Adrenal gland (tissue), 9 donors: ENCODE measurements at regions not wholly inside any gene's neighbourhood (a gene's known extent, or its start where the extent isn't known, plus 50 kb on each side); places are given as distances from the start of the nearest gene placed in this dataset.
"Not testable (repeated sequence)": the region's sequence is repeated elsewhere in the genome, so short reads cannot be mapped to it uniquely, and the experiment has no call there.

Source experiments
- DNase-seq, 7 donors: peaks; one replicate each; pipeline ENCODE4 v3.0.0-alpha.2; 2019 to 2020
- H3K27ac ChIP-seq, 5 donors: fragments of 200-600 bp; sonication (generic) in 4 of 5; 1 replicate in 3 of 5; 2 replicates in 2 of 5; pipeline versions ENCODE4 v1.5.1 to v1.8.0; 2016 to 2020; ENCODE audit warnings: mild to moderate bottlenecking in 1 of 5
- H3K27me3 ChIP-seq: fragments of 200-600 bp; 2 replicates; pipeline ENCODE4 v1.8.0; 2021
- H3K36me3 ChIP-seq, 2 donors: fragments of 200-600 bp; replicated peaks in 1 of 2; 1 replicate in 1 of 2; 2 replicates in 1 of 2; pipeline versions ENCODE4 v1.5.1 to v1.8.0; 2018 to 2022
- H3K4me1 ChIP-seq, 2 donors: fragments of 200-600 bp; replicated peaks in 1 of 2; 1 replicate in 1 of 2; 2 replicates in 1 of 2; pipeline versions ENCODE4 v1.5.1 to v1.8.0; 2018 to 2021
- H3K4me3 ChIP-seq, 4 donors: fragments of 200-600 bp; sonication (generic) in 3 of 4; one replicate each; pipeline ENCODE4 v1.5.1; 2016 to 2018
- H3K9me3 ChIP-seq, 3 donors: fragments of 200-600 bp; sonication (generic) in 1 of 3; replicated peaks in 1 of 3; 1 replicate in 2 of 3; 2 replicates in 1 of 3; pipeline versions ENCODE4 v1.5.1 to v1.8.0; 2016 to 2021
- CTCF ChIP-seq, 6 experiments: fragments of 450-650 bp in 4 of 6; fragments of 200-600 bp in 2 of 6; sonication (generic) in 1 of 6; IDR thresholded peaks; 1 replicate in 5 of 6; 2 replicates in 1 of 6; pipeline versions ENCODE4 v1.5.1 to v1.8.0; 2016 to 2021; ENCODE audit warnings: antibody characterized with exemption in 6 of 6, mild to moderate bottlenecking in 2 of 6, moderate library complexity in 1 of 6
- POLR2A ChIP-seq, 2 donors: fragments of 450-650 bp; IDR thresholded peaks; one replicate each; pipeline ENCODE4 v1.6.1; 2017; ENCODE audit warnings: antibody characterized with exemption in 2 of 2, mild to moderate bottlenecking in 2 of 2, moderate library complexity in 1 of 2
- WGBS, 4 donors: extraction: QIAGEN DNeasy Blood & Tissue Kit in 2 of 4; methylation state at CpG; one replicate each; pipeline versions ENCODE4 v1.1.5 to v1.1.7; 2013 to 2017; 5-methylcytosine and 5-hydroxymethylcytosine counted together
- intact Hi-C, 2 donors: fragments of 100-400 bp; cut with DNase I; formaldehyde crosslinking; loops; one replicate each; pipeline versions ENCODE4 v1.14.1 to v1.15.0; 2022 to 2023
- donor health status: healthy with polysubstance abuse.
- donor health status: Bipolar disorder and iron deficiency.
- donor health status: DM: yes; HTN: yes; CAD: no.
- donor health status: DM: no; HTN: no; CAD: no.
- donor health status: DM: no; HTN: no; CAD: no.

GRCh38 chr3:87835236-87835635, 223.6 kb downstream of the CGGBP1 start:
- 84 to 89% (median 87%) methylated on average over 4 of the region's 4 CpGs for WGBS, 4 donors
- TF ChIP-seq CTCF (IDR thresholded peaks at IDR 0.05), result no peak
- intact Hi-C loops, result no loop called here
- DNase-seq, result no peak
- no peaks in the 10 kb centered on the region for H3K27me3 ChIP-seq
- no peak overlapping the region for H3K27ac ChIP-seq
- H3K9me3 ChIP-seq, result no peaks in the 10 kb centered on the region
- no peaks in the 10 kb centered on the region for H3K4me1 ChIP-seq
- H3K36me3 ChIP-seq, result no peaks in the 10 kb centered on the region
- H3K4me3 ChIP-seq, result no peak overlapping the region

- no peak overlapping the region for H3K27ac ChIP-seq
- H3K4me3 ChIP-seq, result no peak overlapping the region
- intact Hi-C loops, result no loop called here
- no peaks in the 10 kb centered on the region for H3K4me1 ChIP-seq
- no peaks in the 10 kb centered on the region for H3K9me3 ChIP-seq
- no peak for TF ChIP-seq POLR2A (IDR thresholded peaks at IDR 0.05)
- no peaks in the 10 kb centered on the region for H3K36me3 ChIP-seq
- WGBS, 4 donors, result 59 to 72% (median 66%) methylated on average over 2 of the region's 2 CpGs
- no peak for DNase-seq
- H3K27me3 ChIP-seq, result no peaks in the 10 kb centered on the region
These were observed 224.5 kb downstream of the CGGBP1 start for GRCh38 chr3:87834327-87834726.

GRCh38 chr3:87833039-87833377, 225.8 kb downstream of the CGGBP1 start:
- TF ChIP-seq POLR2A (IDR thresholded peaks at IDR 0.05), result no peak
- TF ChIP-seq CTCF (IDR thresholded peaks at IDR 0.05), result no peak
- Histone ChIP-seq H3K27ac (no peak overlapping the region), H3K36me3 (no peaks in the 10 kb centered on the region), H3K4me1 (no peaks in the 10 kb centered on the region), H3K9me3 (no peaks in the 10 kb centered on the region), H3K27me3 (no peaks in the 10 kb centered on the region), H3K4me3 (no peak overlapping the region)
- intact Hi-C loops, result no loop called here
- DNase-seq, result no peak

GRCh38 chr3:87828046-87828445, 230.8 kb downstream of the CGGBP1 start:
- Histone ChIP-seq H3K4me3 (no peak overlapping the region), H3K4me1 (no peaks in the 10 kb centered on the region), H3K27me3 (no peaks in the 10 kb centered on the region), H3K9me3 (no peaks in the 10 kb centered on the region), H3K27ac (no peak overlapping the region), H3K36me3 (no peaks in the 10 kb centered on the region)
- 39 to 58% (median 49%) methylated on average over 3 of the region's 3 CpGs for WGBS, 4 donors
- DNase-seq, result no peak
- TF ChIP-seq CTCF (IDR thresholded peaks at IDR 0.05) (no peak), POLR2A (IDR thresholded peaks at IDR 0.05) (no peak)
- intact Hi-C loops, result no loop called here

GRCh38 chr3:87822563-87822962, 236.2 kb downstream of the CGGBP1 start:
- 56 to 75% (median 66%) methylated on average over 2 of the region's 2 CpGs for WGBS, 4 donors
- Histone ChIP-seq H3K4me3 (no peak overlapping the region), H3K9me3 (no peaks in the 10 kb centered on the region), H3K27ac (no peak overlapping the region), H3K27me3 (no peaks in the 10 kb centered on the region), H3K36me3 (no peaks in the 10 kb centered on the region), H3K4me1 (no peaks in the 10 kb centered on the region)
- DNase-seq, result no peak
- intact Hi-C loops, result no loop called here
- TF ChIP-seq CTCF (IDR thresholded peaks at IDR 0.05) (no peak), POLR2A (IDR thresholded peaks at IDR 0.05) (no peak)

GRCh38 chr3:87813503-87813902, 245.3 kb downstream of the CGGBP1 start:
- intact Hi-C loops, H3K4me3 ChIP-seq, H3K9me3 ChIP-seq, H3K27me3 ChIP-seq, H3K27ac ChIP-seq, H3K36me3 ChIP-seq, H3K4me1 ChIP-seq, DNase-seq: not testable (repeated sequence)
- 73 to 81% (median 76%) methylated on average over 6 of the region's 6 CpGs for WGBS, 4 donors
